Duodenal mucosa (tissue), 2 donors: ENCODE measurements at regions not wholly inside any gene's neighbourhood (a gene's known extent, or its start where the extent isn't known, plus 50 kb on each side); places are given as distances from the start of the nearest gene placed in this dataset.

Experiments
- H3K27ac ChIP-seq: one replicate; pipeline ENCODE4 v1.7.0; 2013; ENCODE audit warnings: low read depth, low read length
- H3K27me3 ChIP-seq, 2 donors: one replicate each; pipeline ENCODE4 v1.7.0; 2013; ENCODE audit warnings: low read length in 2 of 2, control low read depth in 1 of 2; ENCODE audit not compliant: insufficient read depth in 2 of 2, control insufficient read depth in 1 of 2
- H3K36me3 ChIP-seq, 2 donors: one replicate each; pipeline ENCODE4 v1.7.0; 2013; ENCODE audit warnings: low read length in 2 of 2, control low read depth in 1 of 2; ENCODE audit not compliant: insufficient read depth in 2 of 2, control insufficient read depth in 1 of 2
- H3K4me1 ChIP-seq, 2 donors: one replicate each; pipeline ENCODE4 v1.7.0; 2013; ENCODE audit warnings: low read length in 2 of 2, control low read depth in 1 of 2; ENCODE audit not compliant: insufficient read depth in 2 of 2, control insufficient read depth in 1 of 2
- H3K4me3 ChIP-seq, 2 donors: one replicate each; pipeline ENCODE4 v1.7.0; 2013; ENCODE audit warnings: low read length in 2 of 2, low read depth in 1 of 2
- H3K9ac ChIP-seq, 2 donors: one replicate each; pipeline ENCODE4 v1.7.0; 2013; ENCODE audit warnings: low read length in 2 of 2, low read depth in 1 of 2
- H3K9me3 ChIP-seq, 2 donors: one replicate each; pipeline ENCODE4 v1.7.0; 2013; ENCODE audit warnings: low read length in 2 of 2, control low read depth in 1 of 2; ENCODE audit not compliant: control insufficient read depth in 1 of 2

GRCh38 chr9:91086657-91087461, 274.9 kb downstream of the AUH start:
- H3K4me1 ChIP-seq = no peaks in the 10 kb centered on the region
- H3K27ac ChIP-seq = no peak overlapping the region
- H3K27me3 ChIP-seq = no peaks in the 10 kb centered on the region
- peaks cover 0 to 2% of the 10 kb centered on the region in 2 donors for H3K9me3 ChIP-seq
- H3K4me3 ChIP-seq = no peak overlapping the region
- H3K36me3 ChIP-seq = no peaks in the 10 kb centered on the region
- H3K9ac ChIP-seq = no peak overlapping the region

GRCh38 chr9:91087462-91087759, 274.3 kb downstream of the AUH start:
- Histone ChIP-seq H3K9ac (no peak overlapping the region), H3K9me3 (peaks cover 0 to 2% of the 10 kb centered on the region in 2 donors), H3K36me3 (no peaks in the 10 kb centered on the region), H3K4me3 (no peak overlapping the region), H3K27me3 (no peaks in the 10 kb centered on the region), H3K27ac (no peak overlapping the region), H3K4me1 (no peaks in the 10 kb centered on the region)

GRCh38 chr9:91089405-91090129, 272.2 kb downstream of the AUH start:
- Histone ChIP-seq H3K36me3 (no peaks in the 10 kb centered on the region), H3K4me3 (no peak overlapping the region), H3K27ac (no peak overlapping the region), H3K9ac (no peak overlapping the region), H3K9me3 (peaks cover 0 to 2% of the 10 kb centered on the region in 2 donors), H3K27me3 (no peaks in the 10 kb centered on the region), H3K4me1 (no peaks in the 10 kb centered on the region)

- no peak overlapping the region for H3K9ac ChIP-seq
- H3K27me3 ChIP-seq = no peaks in the 10 kb centered on the region
- no peak overlapping the region for H3K27ac ChIP-seq
- H3K9me3 ChIP-seq = peaks cover 0 to 2% of the 10 kb centered on the region in 2 donors
- H3K4me3 ChIP-seq = no peak overlapping the region
- H3K36me3 ChIP-seq = no peaks in the 10 kb centered on the region
- H3K4me1 ChIP-seq = no peaks in the 10 kb centered on the region
Observed at GRCh38 chr9:91090130-91090410, 271.6 kb downstream of the AUH start.

- no peaks in the 10 kb centered on the region for H3K27me3 ChIP-seq
- no peaks in the 10 kb centered on the region for H3K4me1 ChIP-seq
- no peaks in the 10 kb centered on the region for H3K36me3 ChIP-seq
- H3K9me3 ChIP-seq = peaks cover 0 to 1% of the 10 kb centered on the region in 2 donors
- no peak overlapping the region for H3K9ac ChIP-seq
- no peak overlapping the region for H3K4me3 ChIP-seq
- no peak overlapping the region for H3K27ac ChIP-seq
Observed at GRCh38 chr9:91092214-91092613, 269.5 kb downstream of the AUH start.

GRCh38 chr9:91094324-91095088, 267.2 kb downstream of the AUH start:
- Histone ChIP-seq H3K27ac (no peak overlapping the region), H3K36me3 (no peaks in the 10 kb centered on the region), H3K9me3 (no peaks in the 10 kb centered on the region), H3K27me3 (no peaks in the 10 kb centered on the region), H3K4me3 (no peak overlapping the region), H3K9ac (no peak overlapping the region), H3K4me1 (peaks cover 3 to 4% of the 10 kb centered on the region in 2 donors)

GRCh38 chr9:91098203-91098850, 263.4 kb downstream of the AUH start:
- Histone ChIP-seq H3K36me3 (no peaks in the 10 kb centered on the region), H3K4me1 (peaks cover 21 to 26% of the 10 kb centered on the region in 2 donors), H3K27ac (no peak overlapping the region), H3K9me3 (no peaks in the 10 kb centered on the region), H3K9ac (no peak overlapping the region), H3K27me3 (no peaks in the 10 kb centered on the region), H3K4me3 (no peak overlapping the region)

- Histone ChIP-seq H3K4me3 (no peak overlapping the region), H3K9ac (no peak overlapping the region), H3K9me3 (no peaks in the 10 kb centered on the region), H3K36me3 (no peaks in the 10 kb centered on the region), H3K27me3 (no peaks in the 10 kb centered on the region), H3K4me1 (peaks cover 21 to 26% of the 10 kb centered on the region in 2 donors), H3K27ac (no peak overlapping the region)
Observed at GRCh38 chr9:91099436-91099835, 262.3 kb downstream of the AUH start.

- Histone ChIP-seq H3K27me3 (no peaks in the 10 kb centered on the region), H3K9me3 (no peaks in the 10 kb centered on the region), H3K4me3 (no peak overlapping the region), H3K4me1 (peaks cover 21 to 26% of the 10 kb centered on the region in 2 donors), H3K9ac (no peak overlapping the region), H3K36me3 (no peaks in the 10 kb centered on the region), H3K27ac (no peak overlapping the region)
Observed at GRCh38 chr9:91100878-91101450, 260.8 kb downstream of the AUH start.
